ENCODE measurements at regions not wholly inside any gene's neighbourhood (a gene's known extent, or its start where the extent isn't known, plus 50 kb on each side); places are given as distances from the start of the nearest gene placed in this dataset.

DNA sequence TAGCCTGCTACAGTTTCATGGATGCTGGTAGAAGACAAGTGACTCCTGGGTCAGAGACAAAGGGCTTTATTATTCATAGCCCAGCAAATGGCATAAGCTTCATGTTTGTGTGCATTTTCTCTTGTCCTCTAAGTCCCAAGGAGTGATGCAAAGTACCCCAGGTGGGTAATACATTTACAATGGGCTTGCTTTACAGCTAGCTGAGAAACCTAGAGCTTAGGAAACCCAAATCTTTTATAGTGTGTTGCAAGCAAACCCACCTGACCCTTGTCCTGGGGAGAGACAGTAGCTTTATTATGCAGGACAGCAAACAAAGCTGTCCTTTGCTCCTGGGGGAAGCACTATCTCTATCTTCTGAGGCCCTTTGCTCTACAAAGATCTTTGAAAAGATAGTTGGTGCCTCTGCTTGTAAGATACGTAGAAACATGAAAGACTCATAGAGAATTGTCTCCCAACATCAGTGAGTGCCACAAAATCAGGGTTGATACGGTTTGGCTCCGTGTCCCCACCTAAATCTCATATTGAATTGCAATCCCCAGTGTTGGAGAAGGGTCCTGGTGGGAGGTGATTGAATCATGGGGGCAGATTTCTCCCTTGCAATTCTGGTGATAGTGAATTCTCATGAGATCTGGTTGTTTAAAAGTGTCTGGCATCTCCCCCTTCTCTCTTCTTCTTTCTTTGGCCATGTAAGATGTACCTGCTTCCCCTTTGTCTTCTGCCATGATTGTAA is 315.8 kb upstream of the USP24 start (continued):
- TF ChIP-seq, protein P1, sequence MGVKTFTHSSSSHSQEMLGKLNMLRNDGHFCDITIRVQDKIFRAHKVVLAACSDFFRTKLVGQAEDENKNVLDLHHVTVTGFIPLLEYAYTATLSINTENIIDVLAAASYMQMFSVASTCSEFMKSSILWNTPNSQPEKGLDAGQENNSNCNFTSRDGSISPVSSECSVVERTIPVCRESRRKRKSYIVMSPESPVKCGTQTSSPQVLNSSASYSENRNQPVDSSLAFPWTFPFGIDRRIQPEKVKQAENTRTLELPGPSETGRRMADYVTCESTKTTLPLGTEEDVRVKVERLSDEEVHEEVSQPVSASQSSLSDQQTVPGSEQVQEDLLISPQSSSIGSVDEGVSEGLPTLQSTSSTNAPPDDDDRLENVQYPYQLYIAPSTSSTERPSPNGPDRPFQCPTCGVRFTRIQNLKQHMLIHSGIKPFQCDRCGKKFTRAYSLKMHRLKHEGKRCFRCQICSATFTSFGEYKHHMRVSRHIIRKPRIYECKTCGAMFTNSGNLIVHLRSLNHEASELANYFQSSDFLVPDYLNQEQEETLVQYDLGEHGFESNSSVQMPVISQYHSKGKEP (CRISPR knock-in tag; IDR thresholded peaks at IDR 0.05), result no peak
- TF ChIP-seq PLRG1 (conservative IDR thresholded peaks at IDR 0.05) (no peak), MIXL1 (CRISPR knock-in tag; IDR thresholded peaks at IDR 0.05) (peak; percentile 53; the same call in 1 of the 2 replicates), KMT2A (CRISPR knock-in tag; IDR thresholded peaks at IDR 0.05) (no peak; the same call in 1 of the 2 replicates), ZNF180 (CRISPR knock-in tag; IDR thresholded peaks at IDR 0.05; ENCODE audit: borderline replicate concordance, low read depth) (no peak), FOXC1 (CRISPR knock-in tag; IDR thresholded peaks at IDR 0.05; ENCODE audit: borderline replicate concordance) (no peak), ZNF224 (CRISPR knock-in tag; IDR thresholded peaks at IDR 0.05) (no peak), NFIB (CRISPR knock-in tag; IDR thresholded peaks at IDR 0.05; ENCODE audit: borderline replicate concordance) (no peak), IKZF1 (IDR thresholded peaks at IDR 0.05) (no peak), ZNF530 (CRISPR knock-in tag; IDR thresholded peaks at IDR 0.05; ENCODE audit: low read depth) (no peak), ARNT (IDR thresholded peaks at IDR 0.05) (no peak), EEA1 (CRISPR knock-in tag; IDR thresholded peaks at IDR 0.05; ENCODE audit: borderline replicate concordance) (no peak), U2AF2 (IDR thresholded peaks at IDR 0.05; ENCODE audit: low read depth, low read length) (no peak), POGK (CRISPR knock-in tag; conservative IDR thresholded peaks at IDR 0.05) (no peak), MYNN (CRISPR knock-in tag; IDR thresholded peaks at IDR 0.05; ENCODE audit: low read depth) (no peak)
- TF ChIP-seq, protein P2, sequence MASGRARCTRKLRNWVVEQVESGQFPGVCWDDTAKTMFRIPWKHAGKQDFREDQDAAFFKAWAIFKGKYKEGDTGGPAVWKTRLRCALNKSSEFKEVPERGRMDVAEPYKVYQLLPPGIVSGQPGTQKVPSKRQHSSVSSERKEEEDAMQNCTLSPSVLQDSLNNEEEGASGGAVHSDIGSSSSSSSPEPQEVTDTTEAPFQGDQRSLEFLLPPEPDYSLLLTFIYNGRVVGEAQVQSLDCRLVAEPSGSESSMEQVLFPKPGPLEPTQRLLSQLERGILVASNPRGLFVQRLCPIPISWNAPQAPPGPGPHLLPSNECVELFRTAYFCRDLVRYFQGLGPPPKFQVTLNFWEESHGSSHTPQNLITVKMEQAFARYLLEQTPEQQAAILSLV (CRISPR knock-in tag; IDR thresholded peaks at IDR 0.05; ENCODE audit: borderline replicate concordance), result no peak
- TF ChIP-seq, protein P3, sequence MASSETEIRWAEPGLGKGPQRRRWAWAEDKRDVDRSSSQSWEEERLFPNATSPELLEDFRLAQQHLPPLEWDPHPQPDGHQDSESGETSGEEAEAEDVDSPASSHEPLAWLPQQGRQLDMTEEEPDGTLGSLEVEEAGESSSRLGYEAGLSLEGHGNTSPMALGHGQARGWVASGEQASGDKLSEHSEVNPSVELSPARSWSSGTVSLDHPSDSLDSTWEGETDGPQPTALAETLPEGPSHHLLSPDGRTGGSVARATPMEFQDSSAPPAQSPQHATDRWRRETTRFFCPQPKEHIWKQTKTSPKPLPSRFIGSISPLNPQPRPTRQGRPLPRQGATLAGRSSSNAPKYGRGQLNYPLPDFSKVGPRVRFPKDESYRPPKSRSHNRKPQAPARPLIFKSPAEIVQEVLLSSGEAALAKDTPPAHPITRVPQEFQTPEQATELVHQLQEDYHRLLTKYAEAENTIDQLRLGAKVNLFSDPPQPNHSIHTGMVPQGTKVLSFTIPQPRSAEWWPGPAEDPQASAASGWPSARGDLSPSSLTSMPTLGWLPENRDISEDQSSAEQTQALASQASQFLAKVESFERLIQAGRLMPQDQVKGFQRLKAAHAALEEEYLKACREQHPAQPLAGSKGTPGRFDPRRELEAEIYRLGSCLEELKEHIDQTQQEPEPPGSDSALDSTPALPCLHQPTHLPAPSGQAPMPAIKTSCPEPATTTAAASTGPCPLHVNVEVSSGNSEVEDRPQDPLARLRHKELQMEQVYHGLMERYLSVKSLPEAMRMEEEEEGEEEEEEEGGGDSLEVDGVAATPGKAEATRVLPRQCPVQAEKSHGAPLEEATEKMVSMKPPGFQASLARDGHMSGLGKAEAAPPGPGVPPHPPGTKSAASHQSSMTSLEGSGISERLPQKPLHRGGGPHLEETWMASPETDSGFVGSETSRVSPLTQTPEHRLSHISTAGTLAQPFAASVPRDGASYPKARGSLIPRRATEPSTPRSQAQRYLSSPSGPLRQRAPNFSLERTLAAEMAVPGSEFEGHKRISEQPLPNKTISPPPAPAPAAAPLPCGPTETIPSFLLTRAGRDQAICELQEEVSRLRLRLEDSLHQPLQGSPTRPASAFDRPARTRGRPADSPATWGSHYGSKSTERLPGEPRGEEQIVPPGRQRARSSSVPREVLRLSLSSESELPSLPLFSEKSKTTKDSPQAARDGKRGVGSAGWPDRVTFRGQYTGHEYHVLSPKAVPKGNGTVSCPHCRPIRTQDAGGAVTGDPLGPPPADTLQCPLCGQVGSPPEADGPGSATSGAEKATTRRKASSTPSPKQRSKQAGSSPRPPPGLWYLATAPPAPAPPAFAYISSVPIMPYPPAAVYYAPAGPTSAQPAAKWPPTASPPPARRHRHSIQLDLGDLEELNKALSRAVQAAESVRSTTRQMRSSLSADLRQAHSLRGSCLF (CRISPR knock-in tag; IDR thresholded peaks at IDR 0.05; ENCODE audit: borderline replicate concordance), result no peak
- TF ChIP-seq, protein P4, sequence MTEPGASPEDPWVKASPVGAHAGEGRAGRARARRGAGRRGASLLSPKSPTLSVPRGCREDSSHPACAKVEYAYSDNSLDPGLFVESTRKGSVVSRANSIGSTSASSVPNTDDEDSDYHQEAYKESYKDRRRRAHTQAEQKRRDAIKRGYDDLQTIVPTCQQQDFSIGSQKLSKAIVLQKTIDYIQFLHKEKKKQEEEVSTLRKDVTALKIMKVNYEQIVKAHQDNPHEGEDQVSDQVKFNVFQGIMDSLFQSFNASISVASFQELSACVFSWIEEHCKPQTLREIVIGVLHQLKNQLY (CRISPR knock-in tag; IDR thresholded peaks at IDR 0.05), result no peak
- TF ChIP-seq, protein P5, sequence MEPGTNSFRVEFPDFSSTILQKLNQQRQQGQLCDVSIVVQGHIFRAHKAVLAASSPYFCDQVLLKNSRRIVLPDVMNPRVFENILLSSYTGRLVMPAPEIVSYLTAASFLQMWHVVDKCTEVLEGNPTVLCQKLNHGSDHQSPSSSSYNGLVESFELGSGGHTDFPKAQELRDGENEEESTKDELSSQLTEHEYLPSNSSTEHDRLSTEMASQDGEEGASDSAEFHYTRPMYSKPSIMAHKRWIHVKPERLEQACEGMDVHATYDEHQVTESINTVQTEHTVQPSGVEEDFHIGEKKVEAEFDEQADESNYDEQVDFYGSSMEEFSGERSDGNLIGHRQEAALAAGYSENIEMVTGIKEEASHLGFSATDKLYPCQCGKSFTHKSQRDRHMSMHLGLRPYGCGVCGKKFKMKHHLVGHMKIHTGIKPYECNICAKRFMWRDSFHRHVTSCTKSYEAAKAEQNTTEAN (CRISPR knock-in tag; conservative IDR thresholded peaks at IDR 0.05), result 0 out of 2 replicates have a peak, but pooled peaks have one; percentile 24
